Heart left ventricle (tissue), 16 donors: ENCODE measurements at regions not wholly inside any gene's neighbourhood (a gene's known extent, or its start where the extent isn't known, plus 50 kb on each side); places are given as distances from the start of the nearest gene placed in this dataset.

ENCODE experiments used
- ATAC-seq, 4 donors: fragments of 200-7000 bp; cut with Tn5 transposase; one replicate each; pipeline ENCODE4 v1.9.1; 2020 to 2022; ENCODE audit warnings: moderate library complexity in 4 of 4, mild to moderate bottlenecking in 3 of 4, moderate number of reproducible peaks in 1 of 4
- DNase-seq, 5 donors: peaks; one replicate each; pipeline ENCODE4 v3.0.0-alpha.2; 2020
- H3K27ac ChIP-seq, 12 donors: fragments of 200-600 bp; sonication (generic) in 4 of 12; one replicate each; pipeline versions ENCODE4 v1.5.0 to v1.8.0; 2016 to 2022; ENCODE audit warnings: mild to moderate bottlenecking in 2 of 12
- H3K27me3 ChIP-seq, 9 donors: fragments of 200-600 bp; sonication (generic) in 2 of 9; one replicate each; pipeline versions ENCODE4 v1.5.1 to v1.8.0; 2016 to 2022; ENCODE audit warnings: mild to moderate bottlenecking in 3 of 9
- H3K36me3 ChIP-seq, 9 donors: fragments of 200-600 bp; sonication (generic) in 2 of 9; one replicate each; pipeline versions ENCODE4 v1.5.0 to v1.8.0; 2018 to 2022; ENCODE audit warnings: mild to moderate bottlenecking in 2 of 9
- H3K4me1 ChIP-seq, 12 donors: fragments of 200-600 bp; sonication (generic) in 4 of 12; one replicate each; pipeline versions ENCODE4 v1.5.0 to v1.8.0; 2016 to 2022; ENCODE audit warnings: mild to moderate bottlenecking in 3 of 12
- H3K4me3 ChIP-seq, 12 donors: fragments of 200-600 bp; sonication (generic) in 4 of 12; one replicate each; pipeline versions ENCODE4 v1.5.0 to v1.8.0; 2017 to 2022; ENCODE audit warnings: mild to moderate bottlenecking in 9 of 12, moderate library complexity in 4 of 12
- H3K9me3 ChIP-seq, 12 donors: fragments of 200-600 bp; sonication (generic) in 4 of 12; one replicate each; pipeline versions ENCODE4 v1.5.0 to v1.8.0; 2016 to 2022; ENCODE audit warnings: mild to moderate bottlenecking in 1 of 12
- CTCF ChIP-seq, 12 donors: fragments of 200-600 bp; sonication (generic) in 4 of 12; IDR thresholded peaks; one replicate each; pipeline versions ENCODE4 v1.5.0 to v1.8.0; 2018 to 2022; ENCODE audit warnings: antibody characterized with exemption in 12 of 12, mild to moderate bottlenecking in 5 of 12
- POLR2A ChIP-seq, 2 donors: fragments of 450-650 bp; IDR thresholded peaks; one replicate each; pipeline ENCODE4 v1.6.1; 2017; ENCODE audit warnings: antibody characterized with exemption in 2 of 2, mild to moderate bottlenecking in 2 of 2, moderate library complexity in 2 of 2
- WGBS, 4 donors: extraction: QIAGEN DNeasy Blood & Tissue Kit in 2 of 4; methylation state at CpG; one replicate each; pipeline versions ENCODE4 v1.1.5 to v1.1.7; 2013 to 2018; 5-methylcytosine and 5-hydroxymethylcytosine counted together
- intact Hi-C, 10 donors: fragments of 100-400 bp; cut with DNase I; formaldehyde crosslinking; loops; one replicate each; pipeline versions ENCODE4 v1.11.1 to v1.14.2; 2022
- donor health status: ischemic (EF 13 %, LVEDD 7.1; RV severe dilation, severe dysfunction).
- donor health status: healthy with polysubstance abuse.
- donor health status: DM: no; HTN: yes; CAD: no.
- donor health status: DM: no; HTN: no; CAD: no.
- donor health status: ischemic (EF 25% LVEDD 6.9; RV normal size, moderate dysfunction).
- donor health status: ischemic (EF 25% LVEDD 5.7; RV mildly dilated, moderate dysfunction).
- donor health status: healthy.
- donor health status: DM: yes; HTN: yes; CAD: no.
- donor health status: ischemic (EF 35%, LVEDD 5.7; RV mildly dilated, moderate dysfunction).
- donor health status: nonischemic (EF 11% LVEDD 7.7; RV severe dilation, severe dysfunction).
- donor health status: DM: yes; HTN: yes; CAD: no.
- donor health status: PGD.
- donor health status: ischemic (EF 29% LVEDD 5.4; RV normal size, mild dysfunction).
- donor health status: nonischemic (EF 23%, LVEDD 6.1; RV moderate dilation, normal function).

GRCh38 chr18:66440433-66440832 lies 163.5 kb downstream of the CDH19 start:
- H3K36me3 ChIP-seq, result no peaks in the 10 kb centered on the region
- ATAC-seq (peak in 1 of 4 donors; percentile 33), DNase-seq (peak in 2 of 5 donors; percentile 26 to 45)
- 80 to 89% (median 86%) methylated on average over 6 of the region's 6 CpGs for WGBS, 4 donors
- H3K9me3 ChIP-seq, result peaks cover 0 to 6% (median 0%) of the 10 kb centered on the region in 12 donors
- no peak for TF ChIP-seq POLR2A (IDR thresholded peaks at IDR 0.05)
- TF ChIP-seq CTCF (IDR thresholded peaks at IDR 0.05), result no peak
- no peaks in the 10 kb centered on the region for H3K27me3 ChIP-seq
- no peaks in the 10 kb centered on the region for H3K4me1 ChIP-seq
- intact Hi-C loops, result no loop called here
- no peak overlapping the region for H3K4me3 ChIP-seq
- H3K27ac ChIP-seq, result no peak overlapping the region

GRCh38 chr18:66439670-66440069 lies 164.2 kb downstream of the CDH19 start:
- DNase-seq (peak in 1 of 5 donors; percentile 30), ATAC-seq (peak in 1 of 4 donors; percentile 18)
- H3K27ac ChIP-seq, result no peak overlapping the region
- peaks cover 0 to 6% (median 0%) of the 10 kb centered on the region in 12 donors for H3K9me3 ChIP-seq
- intact Hi-C loops, result no loop called here
- no peak overlapping the region for H3K4me3 ChIP-seq
- no peaks in the 10 kb centered on the region for H3K27me3 ChIP-seq
- no peak for TF ChIP-seq POLR2A (IDR thresholded peaks at IDR 0.05)
- TF ChIP-seq CTCF (IDR thresholded peaks at IDR 0.05), result no peak
- WGBS, 4 donors, result 87 to 100% (median 89%) methylated on average over 4 to 7 of the region's 7 CpGs
- no peaks in the 10 kb centered on the region for H3K4me1 ChIP-seq
- no peaks in the 10 kb centered on the region for H3K36me3 ChIP-seq

GRCh38 chr18:66438711-66439536 lies 165.0 kb downstream of the CDH19 start:
- no peaks in the 10 kb centered on the region for H3K4me1 ChIP-seq
- TF ChIP-seq CTCF (IDR thresholded peaks at IDR 0.05), result no peak
- no peak for TF ChIP-seq POLR2A (IDR thresholded peaks at IDR 0.05)
- no peak for DNase-seq
- intact Hi-C loops, result no loop called here
- ATAC-seq, result no peak
- H3K9me3 ChIP-seq, result peaks cover 0 to 6% (median 0%) of the 10 kb centered on the region in 12 donors
- H3K36me3 ChIP-seq, result no peaks in the 10 kb centered on the region
- H3K27me3 ChIP-seq, result no peaks in the 10 kb centered on the region
- no peak overlapping the region for H3K27ac ChIP-seq
- 39 to 49% (median 44%) methylated on average over 1 of the region's 1 CpG for WGBS, 4 donors
- no peak overlapping the region for H3K4me3 ChIP-seq

- Histone ChIP-seq H3K27me3 (no peaks in the 10 kb centered on the region), H3K4me1 (no peaks in the 10 kb centered on the region), H3K27ac (no peak overlapping the region), H3K36me3 (no peaks in the 10 kb centered on the region), H3K9me3 (peaks cover 0 to 2% (median 0%) of the 10 kb centered on the region in 12 donors), H3K4me3 (no peak overlapping the region)
- intact Hi-C loops, result no loop called here
- ATAC-seq, result no peak
- DNase-seq, result no peak
- TF ChIP-seq CTCF (IDR thresholded peaks at IDR 0.05) (no peak), POLR2A (IDR thresholded peaks at IDR 0.05) (no peak)
- WGBS, 4 donors, result 50 to 75% (median 61%) methylated on average over 1 of the region's 1 CpG
Observed at GRCh38 chr18:66432636-66433035, 171.3 kb downstream of the CDH19 start.
